ENCODE measurements at regions not wholly inside any gene's neighbourhood (a gene's known extent, or its start where the extent isn't known, plus 50 kb on each side); places are given as distances from the start of the nearest gene placed in this dataset.

DNA sequence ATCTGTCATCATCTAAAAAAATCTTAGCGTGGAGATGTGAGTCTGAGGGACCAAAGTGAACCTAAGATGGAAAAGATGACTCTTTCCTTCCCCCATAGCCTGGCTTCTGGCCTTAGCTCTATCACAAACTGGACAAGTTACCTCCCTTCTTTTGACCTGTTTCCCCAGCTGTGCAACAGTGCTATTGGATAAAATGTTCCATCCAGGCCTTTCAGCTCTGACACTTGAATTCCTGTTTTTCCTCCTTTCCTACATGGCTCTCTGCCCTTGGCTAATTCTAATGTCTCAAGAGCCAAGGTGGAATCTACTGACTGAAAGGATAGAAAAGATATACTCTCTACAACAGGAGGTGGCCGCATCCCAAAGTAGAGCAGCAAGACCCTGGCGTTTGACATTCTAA is 84.5 kb upstream of the ARHGEF9 start:
- FAIRE-seq = no peak

DNA sequence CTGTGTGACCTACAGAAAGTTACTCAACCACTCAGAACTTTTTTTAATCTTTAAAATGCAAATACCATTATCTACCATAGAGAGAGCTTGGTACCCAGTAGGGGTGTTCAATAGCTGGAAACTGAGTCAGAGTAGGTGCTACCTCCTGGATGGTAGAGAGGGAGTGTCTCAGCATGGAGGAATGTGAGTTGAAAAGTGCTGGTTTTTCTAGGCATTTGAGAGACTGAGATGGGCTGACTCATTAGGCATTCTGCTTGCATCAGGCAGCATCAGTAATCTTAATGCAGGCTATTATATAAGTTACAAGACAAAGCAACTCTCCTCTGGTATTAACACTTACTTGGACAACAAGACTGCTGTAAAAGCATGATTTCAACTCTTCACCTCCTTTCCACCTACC is 70.9 kb upstream of the ARHGEF9 start:
- no peak for FAIRE-seq

DNA sequence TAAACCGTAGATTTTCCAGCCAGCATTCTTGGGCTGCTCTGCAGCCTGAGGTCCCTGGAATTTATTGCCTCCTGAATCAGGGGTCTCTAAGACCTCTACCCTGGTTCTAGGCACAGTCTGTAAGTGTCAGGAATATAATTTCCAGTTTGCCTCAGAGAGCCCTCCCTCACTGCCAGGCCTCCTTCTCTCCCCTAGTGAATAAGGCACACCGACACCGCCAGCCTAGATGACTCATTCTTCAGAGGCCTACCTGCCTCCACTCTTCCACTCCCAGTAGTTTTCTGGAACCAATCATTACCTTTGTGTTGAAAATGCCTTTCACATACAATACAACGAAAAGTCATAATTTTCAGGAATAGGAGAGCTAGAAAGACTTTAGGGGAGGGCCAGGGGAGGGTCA is 50.3 kb upstream of the ARHGEF9 start:
- FAIRE-seq = no peak
